HuH-7.5 (cell line): ENCODE measurements at regions not wholly inside any gene's neighbourhood (a gene's known extent, or its start where the extent isn't known, plus 50 kb on each side); places are given as distances from the start of the nearest gene placed in this dataset.

ENCODE experiments used
- DNase-seq: peaks from one replicate; pipeline ENCODE4 v3.0.0; 2011; ENCODE audit warnings: low spot score

DNA sequence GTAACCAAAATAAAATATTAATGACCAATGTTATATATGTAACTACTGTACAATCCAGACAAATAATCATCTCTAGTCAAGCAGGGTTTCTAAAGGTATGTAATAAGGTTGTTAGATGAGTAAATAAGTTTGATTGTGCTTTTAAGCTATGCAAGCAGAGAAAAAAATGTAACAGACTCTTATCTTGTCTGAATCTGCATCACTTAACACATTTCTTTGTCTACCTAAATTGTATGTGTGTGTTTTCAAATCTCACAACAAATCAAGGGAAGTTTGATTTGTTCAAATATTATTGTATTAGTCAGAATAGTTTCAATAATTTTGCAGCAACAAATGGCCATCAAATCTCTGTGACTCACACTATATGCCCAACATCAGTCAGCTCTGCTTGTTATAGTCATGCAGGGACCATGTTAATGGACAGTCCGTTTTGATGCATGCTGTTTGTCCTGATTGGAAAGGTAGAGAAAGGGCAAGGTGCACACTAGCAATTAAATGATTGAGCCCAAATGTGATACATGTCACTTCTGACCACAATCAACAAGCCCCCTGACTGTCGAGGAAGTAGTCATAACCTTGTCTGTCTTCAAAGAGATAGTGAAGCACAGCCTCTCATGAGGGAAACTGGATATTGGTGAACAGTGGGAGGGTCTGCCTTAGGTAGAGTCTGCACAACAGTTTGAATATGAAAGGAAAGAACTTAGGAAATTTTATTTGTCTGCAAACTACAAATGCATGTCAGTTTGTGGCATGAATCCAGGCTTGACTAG lies 349.4 kb upstream of the SATB1 start:
- no peak for DNase-seq

GRCh38 chr3:18772699-18773305 lies 347.7 kb upstream of the SATB1 start:
- no peak for DNase-seq

DNA sequence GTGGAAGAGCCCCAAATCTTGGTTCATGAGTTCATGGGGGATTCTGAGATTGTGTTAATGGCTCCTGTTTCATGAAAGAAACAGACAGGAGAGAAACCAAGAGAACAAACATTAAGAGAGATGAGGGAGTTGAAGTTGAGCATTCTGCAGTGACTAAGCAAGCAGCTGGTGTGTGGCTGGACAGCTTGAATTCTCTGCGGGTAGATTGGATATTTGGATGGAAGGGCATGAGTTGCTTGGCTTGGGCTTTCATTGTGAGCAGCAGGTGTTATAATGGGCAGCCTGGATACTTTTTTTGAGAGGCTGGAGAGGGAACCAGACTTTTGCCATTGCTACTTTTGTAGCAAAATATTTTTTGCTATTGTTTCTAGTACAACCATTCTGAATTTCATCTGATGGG lies 346.8 kb upstream of the SATB1 start:
- DNase-seq = no peak

- no peak for DNase-seq
Observed at GRCh38 chr3:18770800-18771199, 345.7 kb upstream of the SATB1 start.

DNA sequence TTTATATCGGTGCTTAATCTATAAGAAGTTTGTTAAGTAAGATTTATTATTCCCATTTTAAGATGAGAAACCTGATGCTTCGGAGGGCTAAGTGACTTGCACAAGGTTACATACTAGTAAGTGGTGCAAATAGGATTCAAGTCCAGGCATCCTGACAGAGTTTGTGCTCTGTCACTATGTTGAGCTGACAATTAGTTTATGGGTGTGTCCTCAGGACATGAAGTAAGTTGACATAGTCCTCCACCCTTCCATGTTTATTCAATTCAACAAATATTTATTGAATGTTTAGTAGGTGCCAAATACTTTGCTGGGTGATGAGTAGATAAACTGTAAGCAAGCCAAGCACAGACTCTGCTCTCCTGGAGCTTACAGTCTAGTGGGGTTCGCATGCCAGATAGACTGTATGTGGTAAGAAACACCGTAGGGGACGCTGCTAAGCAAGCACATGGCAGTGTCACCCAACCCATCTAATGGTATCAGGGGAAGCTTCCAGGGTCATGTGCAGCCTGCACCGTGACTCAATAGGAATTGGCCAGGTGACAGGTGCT lies 342.7 kb upstream of the SATB1 start:
- DNase-seq = no peak

- no peak for DNase-seq
Observed at GRCh38 chr3:18766974-18767373, 341.8 kb upstream of the SATB1 start.

DNA sequence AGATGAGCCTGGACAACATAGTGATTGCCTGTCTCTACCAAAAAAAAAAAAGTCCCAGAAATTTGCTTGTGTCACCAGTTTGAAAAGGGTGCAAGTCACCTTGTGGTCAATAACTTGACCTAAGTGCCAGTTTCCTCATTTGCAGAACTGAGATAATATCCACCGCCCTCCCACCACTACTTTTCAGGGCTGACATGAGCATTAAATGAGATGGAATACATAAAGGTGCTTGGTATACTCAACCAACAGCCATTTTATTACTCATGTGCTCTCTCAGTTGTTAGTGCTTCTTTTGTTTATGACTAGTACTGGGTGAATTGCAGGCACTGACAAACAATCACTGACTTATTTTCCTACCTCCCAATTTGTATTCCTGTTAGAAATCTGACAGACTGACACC lies 340.5 kb upstream of the SATB1 start:
- DNase-seq = no peak

DNA sequence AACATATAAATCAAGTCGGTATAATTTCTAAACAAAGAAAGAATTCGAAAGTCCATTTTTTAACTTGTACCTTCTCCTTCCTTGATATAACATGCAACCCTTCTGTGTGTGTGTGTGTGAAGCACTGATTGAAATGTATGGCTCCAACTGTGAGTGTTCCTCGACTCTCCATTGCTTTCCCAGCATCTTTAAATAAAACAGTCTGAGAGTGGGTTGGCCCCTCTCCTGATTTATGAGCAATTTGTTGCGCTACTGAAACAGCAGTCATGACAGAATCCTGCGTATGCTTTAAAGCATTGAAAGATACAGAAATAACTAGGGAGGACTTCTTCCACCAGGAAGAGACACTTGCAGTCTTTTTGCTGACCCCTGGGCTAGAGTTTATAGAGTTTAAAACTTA lies 340.0 kb upstream of the SATB1 start:
- no peak for DNase-seq

GRCh38 chr3:18761530-18761929 lies 336.4 kb upstream of the SATB1 start:
- no peak for DNase-seq

GRCh38 chr3:18758047-18758704 lies 333.0 kb upstream of the SATB1 start:
- DNase-seq = peak; percentile 29

DNA sequence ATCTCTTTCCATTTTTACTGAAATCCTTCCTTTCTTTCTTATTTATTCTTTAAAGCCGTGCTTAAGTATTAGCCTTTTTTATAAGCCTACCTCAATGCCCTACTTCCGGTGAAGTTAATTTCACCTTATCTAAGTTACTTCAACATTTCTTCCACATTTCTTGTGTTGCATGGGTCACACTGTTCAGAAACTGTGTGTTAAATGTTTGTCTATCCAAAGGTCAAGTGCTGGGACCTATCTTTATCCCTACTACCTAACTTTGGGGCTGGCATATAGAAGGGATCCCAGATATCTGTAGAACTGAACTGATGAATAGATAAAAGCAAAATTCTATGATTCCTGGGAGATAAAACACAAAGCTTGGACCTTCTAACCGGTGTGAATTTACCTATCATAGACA lies 332.3 kb upstream of the SATB1 start:
- no peak for DNase-seq

DNA sequence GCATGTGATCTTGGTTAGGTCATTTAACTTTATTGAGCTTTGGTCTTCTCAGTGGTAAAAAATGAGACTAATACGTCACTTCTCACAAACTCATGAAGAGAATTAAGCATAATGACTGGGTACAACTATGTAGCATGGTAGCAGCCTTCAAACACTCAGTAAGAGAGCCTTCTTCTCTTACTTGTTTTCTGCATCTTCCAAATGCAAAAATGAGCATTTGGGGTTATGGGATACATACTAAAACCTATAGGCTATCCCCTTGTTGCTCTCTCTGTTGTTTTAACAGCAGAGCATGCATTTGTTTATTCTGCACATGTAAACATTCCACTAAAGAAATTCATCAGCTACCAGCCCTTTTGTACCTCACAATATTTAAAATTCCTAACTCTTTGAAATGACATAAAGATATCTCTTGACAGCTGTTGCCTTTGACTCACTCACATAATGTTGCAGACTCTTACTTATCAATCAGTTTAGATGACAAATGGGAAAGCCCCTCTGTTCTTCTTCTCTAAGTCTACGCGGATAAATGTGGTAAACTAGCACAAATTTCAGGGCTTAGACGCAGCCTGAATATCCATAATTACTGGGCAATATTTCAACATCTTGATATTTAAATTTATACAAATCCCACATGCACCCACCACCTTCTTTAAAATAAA lies 327.3 kb upstream of the SATB1 start:
- DNase-seq = no peak

DNA sequence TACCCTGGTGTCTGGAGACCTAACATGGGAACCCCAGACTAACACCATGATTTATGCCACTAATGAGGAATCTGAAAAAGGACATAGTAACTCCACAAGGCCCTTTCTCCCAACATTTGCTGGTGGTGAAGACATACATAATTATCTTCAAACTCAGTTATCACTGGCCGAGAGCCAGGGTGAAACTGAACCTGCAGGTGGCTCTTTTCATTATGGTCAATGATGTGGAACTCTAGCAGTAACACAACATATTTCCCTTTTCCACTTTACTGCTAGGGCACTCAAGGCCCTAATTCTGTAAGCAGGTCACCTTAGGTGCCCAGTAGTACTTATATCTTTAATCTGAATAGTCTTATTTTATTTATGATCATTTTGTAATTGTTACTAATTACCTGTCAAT lies 326.4 kb upstream of the SATB1 start:
- no peak for DNase-seq

- DNase-seq = no peak
Observed at GRCh38 chr3:18747383-18747782, 322.2 kb upstream of the SATB1 start.

GRCh38 chr3:18745472-18745871 lies 320.3 kb upstream of the SATB1 start:
- DNase-seq = no peak

DNA sequence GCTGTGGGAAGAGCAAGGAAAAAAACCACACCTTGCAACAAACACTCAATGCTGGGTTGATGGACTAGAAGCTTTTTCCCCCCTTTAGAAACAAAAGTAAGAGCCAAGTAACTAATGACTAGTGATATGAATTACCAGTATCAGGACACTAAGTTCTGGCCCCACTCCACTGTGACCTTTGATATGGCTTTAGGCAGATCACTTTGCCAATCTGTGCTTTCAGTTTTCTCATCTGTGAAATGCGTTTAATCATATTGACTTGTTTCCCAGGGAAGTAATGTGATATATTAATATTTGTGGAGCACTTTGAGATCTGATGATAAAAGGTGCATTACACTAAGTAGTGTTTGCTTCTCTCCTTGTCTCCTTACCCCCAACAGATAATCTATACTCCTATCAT lies 319.3 kb upstream of the SATB1 start:
- DNase-seq = no peak

GRCh38 chr3:18743761-18744160 lies 318.6 kb upstream of the SATB1 start:
- no peak for DNase-seq

GRCh38 chr3:18740631-18741583 lies 315.8 kb upstream of the SATB1 start:
- no peak for DNase-seq

- DNase-seq = no peak
Observed at GRCh38 chr3:18739099-18739433, 313.9 kb upstream of the SATB1 start.

GRCh38 chr3:18738393-18739098 lies 313.4 kb upstream of the SATB1 start:
- DNase-seq = no peak

GRCh38 chr3:18735005-18735404 lies 309.9 kb upstream of the SATB1 start:
- no peak for DNase-seq
